ENCODE measurements at regions not wholly inside any gene's neighbourhood (a gene's known extent, or its start where the extent isn't known, plus 50 kb on each side); places are given as distances from the start of the nearest gene placed in this dataset.

DNA sequence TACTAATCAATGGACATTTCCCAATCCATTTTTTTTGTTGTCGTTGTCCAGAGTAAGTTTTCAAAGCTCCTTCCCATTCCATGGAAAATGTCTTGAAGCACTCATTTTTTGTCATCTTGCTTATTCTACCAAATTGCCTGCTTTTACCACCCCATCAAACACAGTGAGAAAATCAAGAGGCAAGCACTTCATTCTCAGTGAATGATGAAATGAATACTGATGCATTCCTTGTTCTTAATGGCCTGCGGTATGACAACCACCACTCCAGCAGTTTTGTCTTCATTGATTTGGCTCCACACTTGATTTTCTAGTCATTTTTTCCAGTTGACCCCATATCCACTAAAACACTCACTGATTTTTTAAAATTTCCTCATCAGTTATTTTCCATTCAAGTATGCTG, 193.5 kb upstream of the ANKH start:
- H3K36me3 ChIP-seq (ENCODE audit: control insufficient read depth, insufficient read depth, low read length) = no peaks in the 10 kb centered on the region
- no peak for DNase-seq
- H3K27me3 ChIP-seq (replicated peaks; ENCODE audit: control insufficient read depth, insufficient read depth, low read length, poor library complexity, severe bottlenecking) = no peaks in the 10 kb centered on the region
- H3K27ac ChIP-seq (ENCODE audit: insufficient read depth, low read length, poor library complexity, severe bottlenecking) = no peak overlapping the region
- H3K9me3 ChIP-seq (ENCODE audit: control insufficient read depth, low read length) = no peaks in the 10 kb centered on the region
- no peaks in the 10 kb centered on the region for H3K4me1 ChIP-seq (ENCODE audit: control insufficient read depth, insufficient read depth, low read length, poor library complexity, severe bottlenecking)
- no peak overlapping the region for H3K4me3 ChIP-seq (ENCODE audit: insufficient read depth, low read depth, low read length, poor library complexity, severe bottlenecking)

DNA sequence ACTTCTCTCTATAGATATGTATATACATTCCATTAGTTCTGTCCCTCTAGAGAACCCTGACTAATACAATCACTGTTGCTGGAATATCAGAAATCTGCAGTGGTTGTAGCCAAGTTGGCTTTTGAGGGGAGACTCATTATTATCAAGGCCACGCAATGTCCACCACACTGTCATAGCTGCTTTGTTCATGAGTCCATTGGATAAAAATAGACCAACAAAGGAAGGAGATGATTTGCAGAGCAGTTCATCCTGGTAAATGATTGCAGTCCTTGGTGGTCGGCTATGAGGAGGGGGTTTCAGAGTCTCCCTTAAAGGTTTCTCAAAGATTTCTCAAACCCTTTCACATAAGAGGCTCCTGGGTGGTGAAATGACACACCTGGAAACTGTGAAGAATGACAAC, 192.8 kb upstream of the ANKH start:
- H3K4me1 ChIP-seq (ENCODE audit: control insufficient read depth, insufficient read depth, low read length, poor library complexity, severe bottlenecking) = no peaks in the 10 kb centered on the region
- no peaks in the 10 kb centered on the region for H3K9me3 ChIP-seq (ENCODE audit: control insufficient read depth, low read length)
- DNase-seq = no peak

DNA sequence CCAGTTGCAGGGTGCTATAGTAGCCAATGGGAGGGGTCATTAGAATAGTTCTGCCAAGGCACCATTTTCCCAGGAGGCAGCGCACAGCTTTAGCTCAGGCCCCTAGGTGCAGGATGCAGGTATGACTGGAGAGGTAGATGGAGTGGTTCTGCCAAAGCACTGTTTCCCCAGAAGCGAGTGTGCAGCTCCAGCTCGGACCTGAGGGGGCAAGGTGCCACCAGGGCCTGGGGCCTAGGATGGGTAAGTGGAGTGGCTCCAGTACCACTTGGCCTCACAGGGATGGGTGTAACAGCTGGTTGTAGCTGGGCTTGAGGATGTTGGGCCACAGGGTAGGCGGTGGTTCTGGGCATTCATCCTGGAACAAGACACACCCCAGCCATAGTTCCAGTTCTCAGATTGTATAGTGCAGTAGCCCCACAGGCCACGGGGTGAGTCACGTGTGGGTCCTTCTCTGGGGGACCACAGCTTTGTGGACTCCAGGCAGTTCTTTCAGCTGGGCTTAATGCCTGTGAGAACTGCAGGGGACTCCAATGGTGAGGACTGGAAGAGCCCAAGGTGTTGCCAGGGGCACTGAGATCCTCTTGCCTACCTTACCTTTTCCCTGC, 185.5 kb upstream of the ANKH start:
- Histone ChIP-seq H3K27me3 (replicated peaks; ENCODE audit: control insufficient read depth, insufficient read depth, low read length, poor library complexity, severe bottlenecking) (no peaks in the 10 kb centered on the region), H3K27ac (ENCODE audit: insufficient read depth, low read length, poor library complexity, severe bottlenecking) (no peak overlapping the region), H3K36me3 (ENCODE audit: control insufficient read depth, insufficient read depth, low read length) (no peaks in the 10 kb centered on the region), H3K4me1 (ENCODE audit: control insufficient read depth, insufficient read depth, low read length, poor library complexity, severe bottlenecking) (no peaks in the 10 kb centered on the region), H3K4me3 (ENCODE audit: insufficient read depth, low read depth, low read length, poor library complexity, severe bottlenecking) (no peak overlapping the region), H3K9me3 (ENCODE audit: control insufficient read depth, low read length) (no peaks in the 10 kb centered on the region)
- no peak for DNase-seq

More for the DNA sequence above, 192.8 kb upstream of the ANKH start:
- Histone ChIP-seq H3K27me3 (replicated peaks; ENCODE audit: control insufficient read depth, insufficient read depth, low read length, poor library complexity, severe bottlenecking) (no peaks in the 10 kb centered on the region), H3K4me3 (ENCODE audit: insufficient read depth, low read depth, low read length, poor library complexity, severe bottlenecking) (no peak overlapping the region), H3K36me3 (ENCODE audit: control insufficient read depth, insufficient read depth, low read length) (no peaks in the 10 kb centered on the region), H3K27ac (ENCODE audit: insufficient read depth, low read length, poor library complexity, severe bottlenecking) (no peak overlapping the region)

DNA sequence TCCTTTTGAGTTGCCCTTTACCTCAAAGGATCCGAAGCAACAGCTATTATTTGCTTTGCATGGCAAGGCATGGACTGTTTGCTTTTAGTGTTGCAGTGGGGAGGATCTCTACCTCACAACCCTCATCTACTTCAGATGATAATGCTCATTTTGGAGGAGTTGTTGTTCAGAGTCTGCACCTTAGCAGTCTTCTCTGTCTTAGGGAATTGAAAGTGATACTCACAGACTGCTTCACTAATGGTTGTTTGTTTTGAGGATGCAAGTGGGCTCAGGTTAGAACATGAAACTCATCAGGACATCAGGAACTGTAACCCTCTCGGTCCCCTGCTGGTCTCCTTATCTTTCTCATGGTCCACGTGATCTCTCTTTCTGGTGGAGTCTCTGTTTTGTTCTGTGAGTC, 172.9 kb upstream of the ANKH start:
- Histone ChIP-seq H3K9me3 (ENCODE audit: control insufficient read depth, low read length) (no peaks in the 10 kb centered on the region), H3K4me1 (ENCODE audit: control insufficient read depth, insufficient read depth, low read length, poor library complexity, severe bottlenecking) (no peaks in the 10 kb centered on the region), H3K4me3 (ENCODE audit: insufficient read depth, low read depth, low read length, poor library complexity, severe bottlenecking) (no peak overlapping the region), H3K27me3 (replicated peaks; ENCODE audit: control insufficient read depth, insufficient read depth, low read length, poor library complexity, severe bottlenecking) (no peaks in the 10 kb centered on the region), H3K27ac (ENCODE audit: insufficient read depth, low read length, poor library complexity, severe bottlenecking) (no peak overlapping the region), H3K36me3 (ENCODE audit: control insufficient read depth, insufficient read depth, low read length) (no peaks in the 10 kb centered on the region)
- DNase-seq = no peak

DNA sequence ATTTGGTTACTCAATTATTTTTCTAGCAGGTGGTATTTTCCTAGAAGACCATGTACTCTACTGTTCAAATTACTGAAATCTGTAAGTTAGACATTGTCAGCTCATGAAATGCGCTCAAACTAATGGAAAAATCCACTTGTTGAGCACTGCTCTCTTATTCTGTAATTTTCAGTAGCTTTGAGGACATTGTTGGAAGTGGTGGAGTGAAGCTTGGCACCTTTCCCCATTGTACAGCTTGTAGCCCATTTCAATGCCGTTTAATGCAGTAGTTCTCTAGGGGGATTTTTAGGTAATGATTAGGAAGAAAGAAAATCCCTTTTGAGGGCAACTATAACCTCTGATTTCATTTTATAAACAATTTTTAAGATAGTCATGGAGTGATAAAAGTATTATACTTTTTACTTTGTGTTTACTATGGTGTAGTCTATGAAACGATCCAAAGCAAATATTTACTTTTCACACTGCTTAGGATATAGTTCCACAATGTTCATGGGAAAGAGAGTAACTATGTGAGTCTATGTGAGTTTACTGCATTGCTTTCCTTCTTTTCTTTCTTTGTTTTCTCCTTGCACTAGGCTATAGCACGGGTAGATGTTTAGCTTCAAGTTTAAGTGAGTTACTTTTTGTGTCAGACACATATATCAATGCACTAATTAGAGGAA, 165.8 kb upstream of the ANKH start:
- no peak overlapping the region for H3K27ac ChIP-seq (ENCODE audit: insufficient read depth, low read length, poor library complexity, severe bottlenecking)
- no peaks in the 10 kb centered on the region for H3K9me3 ChIP-seq (ENCODE audit: control insufficient read depth, low read length)
- DNase-seq = no peak
- H3K4me3 ChIP-seq (ENCODE audit: insufficient read depth, low read depth, low read length, poor library complexity, severe bottlenecking) = no peak overlapping the region
- H3K36me3 ChIP-seq (ENCODE audit: control insufficient read depth, insufficient read depth, low read length) = no peaks in the 10 kb centered on the region
- H3K4me1 ChIP-seq (ENCODE audit: control insufficient read depth, insufficient read depth, low read length, poor library complexity, severe bottlenecking) = no peaks in the 10 kb centered on the region
- no peaks in the 10 kb centered on the region for H3K27me3 ChIP-seq (replicated peaks; ENCODE audit: control insufficient read depth, insufficient read depth, low read length, poor library complexity, severe bottlenecking)

DNA sequence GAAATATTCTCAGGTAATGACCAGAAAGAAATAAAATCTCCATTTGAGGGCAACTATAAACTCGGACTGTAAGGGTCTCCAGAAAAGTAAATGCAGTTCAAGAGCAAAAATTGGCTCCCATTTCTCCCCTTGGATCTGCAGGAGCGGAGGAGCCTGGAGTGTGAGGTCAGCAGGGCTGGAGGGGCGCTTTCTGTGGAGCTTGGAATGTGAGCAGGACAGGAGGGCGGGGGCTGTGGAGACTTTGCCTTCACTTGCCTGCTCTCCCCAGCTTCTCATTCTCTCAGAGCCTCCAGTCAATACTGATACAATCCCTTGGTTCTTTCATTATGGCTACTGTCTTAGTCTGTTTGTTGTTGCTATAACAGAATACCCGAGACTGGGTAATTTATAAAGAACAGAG, 162.8 kb upstream of the ANKH start:
- no peak overlapping the region for H3K4me3 ChIP-seq (ENCODE audit: insufficient read depth, low read depth, low read length, poor library complexity, severe bottlenecking)
- DNase-seq = no peak
- H3K27me3 ChIP-seq (replicated peaks; ENCODE audit: control insufficient read depth, insufficient read depth, low read length, poor library complexity, severe bottlenecking) = no peaks in the 10 kb centered on the region
- no peaks in the 10 kb centered on the region for H3K4me1 ChIP-seq (ENCODE audit: control insufficient read depth, insufficient read depth, low read length, poor library complexity, severe bottlenecking)
- no peaks in the 10 kb centered on the region for H3K9me3 ChIP-seq (ENCODE audit: control insufficient read depth, low read length)
- no peaks in the 10 kb centered on the region for H3K36me3 ChIP-seq (ENCODE audit: control insufficient read depth, insufficient read depth, low read length)
- H3K27ac ChIP-seq (ENCODE audit: insufficient read depth, low read length, poor library complexity, severe bottlenecking) = no peak overlapping the region

DNA sequence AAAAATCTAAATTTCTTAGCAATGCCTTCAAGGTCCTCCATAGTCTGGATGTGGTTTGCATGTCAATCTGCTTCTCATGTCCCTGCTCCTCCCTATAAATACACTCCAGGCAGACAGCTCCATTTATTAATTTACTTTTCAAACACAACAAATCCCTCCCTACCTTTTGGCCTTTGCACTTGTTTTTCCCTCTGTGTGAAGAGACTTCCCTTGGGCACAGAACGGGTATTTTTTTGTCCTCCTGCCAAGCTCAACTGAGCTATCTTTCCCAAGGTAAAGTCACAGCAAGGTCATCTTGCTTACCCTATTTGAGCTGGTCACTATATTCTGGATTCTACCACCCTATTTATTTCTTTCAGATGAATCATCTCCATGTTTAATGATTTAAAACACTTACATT, 159.6 kb upstream of the ANKH start:
- H3K4me1 ChIP-seq (ENCODE audit: control insufficient read depth, insufficient read depth, low read length, poor library complexity, severe bottlenecking) = no peaks in the 10 kb centered on the region
- H3K27ac ChIP-seq (ENCODE audit: insufficient read depth, low read length, poor library complexity, severe bottlenecking) = no peak overlapping the region
- no peaks in the 10 kb centered on the region for H3K9me3 ChIP-seq (ENCODE audit: control insufficient read depth, low read length)
- no peaks in the 10 kb centered on the region for H3K36me3 ChIP-seq (ENCODE audit: control insufficient read depth, insufficient read depth, low read length)
- H3K27me3 ChIP-seq (replicated peaks; ENCODE audit: control insufficient read depth, insufficient read depth, low read length, poor library complexity, severe bottlenecking) = no peaks in the 10 kb centered on the region
- H3K4me3 ChIP-seq (ENCODE audit: insufficient read depth, low read depth, low read length, poor library complexity, severe bottlenecking) = no peak overlapping the region
- no peak for DNase-seq

DNA sequence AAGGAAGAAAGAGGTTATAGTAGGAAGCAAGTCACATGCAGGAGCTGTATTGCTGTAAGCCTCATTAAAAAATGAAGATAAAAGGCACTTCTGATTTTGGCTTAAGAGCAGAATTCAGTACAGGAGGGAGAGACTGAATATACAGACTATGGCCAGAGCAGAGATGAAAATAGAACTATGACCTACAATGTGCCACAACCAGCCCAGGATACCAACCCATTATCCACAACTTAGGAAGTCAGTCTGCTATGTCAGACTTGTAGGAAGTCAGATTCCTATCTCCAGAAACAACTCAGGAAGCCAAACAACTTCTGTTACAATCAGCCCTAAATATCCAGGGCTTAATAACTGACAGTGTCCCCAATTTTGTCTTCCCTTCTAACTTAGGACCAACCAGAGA, 156.2 kb upstream of the ANKH start:
- Histone ChIP-seq H3K4me3 (ENCODE audit: insufficient read depth, low read depth, low read length, poor library complexity, severe bottlenecking) (no peak overlapping the region), H3K9me3 (ENCODE audit: control insufficient read depth, low read length) (no peaks in the 10 kb centered on the region), H3K27ac (ENCODE audit: insufficient read depth, low read length, poor library complexity, severe bottlenecking) (no peak overlapping the region), H3K27me3 (replicated peaks; ENCODE audit: control insufficient read depth, insufficient read depth, low read length, poor library complexity, severe bottlenecking) (no peaks in the 10 kb centered on the region), H3K4me1 (ENCODE audit: control insufficient read depth, insufficient read depth, low read length, poor library complexity, severe bottlenecking) (no peaks in the 10 kb centered on the region), H3K36me3 (ENCODE audit: control insufficient read depth, insufficient read depth, low read length) (no peaks in the 10 kb centered on the region)
- no peak for DNase-seq

DNA sequence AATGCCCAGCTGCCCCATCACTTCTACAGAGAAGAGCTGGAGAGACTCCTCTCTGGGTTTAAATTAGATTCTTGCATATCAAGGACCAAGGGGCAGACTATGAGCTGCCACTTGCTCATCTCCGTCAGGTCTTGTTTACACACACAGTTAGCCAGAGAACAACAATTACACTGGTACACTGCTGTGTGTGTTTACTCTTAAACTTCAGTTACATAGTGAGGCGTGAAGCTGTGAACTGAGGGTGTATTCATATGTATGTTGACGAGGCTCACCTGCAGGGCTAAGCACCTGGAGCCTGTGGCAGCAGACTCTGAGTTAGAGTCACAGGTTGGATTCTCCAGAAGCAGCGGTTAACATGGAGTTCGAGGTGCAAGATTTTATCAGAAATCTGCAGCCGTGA, 155.4 kb upstream of the ANKH start:
- Histone ChIP-seq H3K4me3 (ENCODE audit: insufficient read depth, low read depth, low read length, poor library complexity, severe bottlenecking) (no peak overlapping the region), H3K27ac (ENCODE audit: insufficient read depth, low read length, poor library complexity, severe bottlenecking) (no peak overlapping the region), H3K9me3 (ENCODE audit: control insufficient read depth, low read length) (no peaks in the 10 kb centered on the region), H3K4me1 (ENCODE audit: control insufficient read depth, insufficient read depth, low read length, poor library complexity, severe bottlenecking) (no peaks in the 10 kb centered on the region), H3K27me3 (replicated peaks; ENCODE audit: control insufficient read depth, insufficient read depth, low read length, poor library complexity, severe bottlenecking) (no peaks in the 10 kb centered on the region), H3K36me3 (ENCODE audit: control insufficient read depth, insufficient read depth, low read length) (no peaks in the 10 kb centered on the region)
- no peak for DNase-seq

DNA sequence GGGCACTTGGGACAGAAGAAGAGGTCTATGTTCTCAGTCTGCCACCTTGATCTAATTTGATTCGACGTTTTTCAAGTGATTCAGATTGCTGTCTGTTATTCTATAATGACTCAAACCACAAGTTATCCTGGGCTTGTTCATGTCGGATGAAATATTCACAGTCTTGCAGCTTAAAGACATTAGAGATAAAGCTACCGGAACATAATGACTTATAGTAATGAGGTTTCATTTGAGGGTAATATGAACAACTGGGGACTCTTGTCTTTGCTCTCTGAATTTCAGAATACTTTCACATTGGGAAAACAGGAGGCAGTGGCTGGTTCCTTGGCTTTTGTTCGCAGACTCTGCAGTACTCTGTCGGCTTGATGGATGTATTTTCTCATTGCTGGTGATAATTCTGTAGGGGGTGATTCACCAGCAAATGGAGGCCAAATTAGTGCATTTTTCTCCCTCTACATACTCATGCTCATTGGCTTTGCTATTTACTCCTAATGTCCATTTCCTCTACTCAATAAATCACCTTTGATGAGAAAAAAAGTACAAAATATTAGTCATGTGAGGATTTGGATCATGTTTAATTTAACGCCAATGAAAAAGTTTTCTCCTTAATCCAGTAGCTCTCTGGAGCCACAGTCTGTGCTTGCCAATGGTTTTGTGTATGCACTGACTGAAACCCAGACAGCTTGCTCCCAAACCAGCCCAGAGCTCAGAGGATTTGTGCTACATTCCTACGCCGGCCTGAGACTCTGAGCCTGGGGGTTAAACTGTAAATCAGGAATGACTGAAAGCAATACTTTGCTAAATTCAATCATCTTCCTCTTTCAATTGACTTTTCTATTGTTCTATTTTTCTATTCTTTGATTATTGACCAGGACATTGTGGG, 154.7 kb upstream of the ANKH start:
- Histone ChIP-seq H3K27me3 (replicated peaks; ENCODE audit: control insufficient read depth, insufficient read depth, low read length, poor library complexity, severe bottlenecking) (no peaks in the 10 kb centered on the region), H3K4me1 (ENCODE audit: control insufficient read depth, insufficient read depth, low read length, poor library complexity, severe bottlenecking) (no peaks in the 10 kb centered on the region), H3K36me3 (ENCODE audit: control insufficient read depth, insufficient read depth, low read length) (no peaks in the 10 kb centered on the region), H3K9me3 (ENCODE audit: control insufficient read depth, low read length) (no peaks in the 10 kb centered on the region), H3K4me3 (ENCODE audit: insufficient read depth, low read depth, low read length, poor library complexity, severe bottlenecking) (no peak overlapping the region), H3K27ac (ENCODE audit: insufficient read depth, low read length, poor library complexity, severe bottlenecking) (no peak overlapping the region)
- no peak for DNase-seq

Measured in effector memory CD4-positive, alpha-beta T cell (primary cell).